IPS-11a (cell line): ENCODE measurements at regions not wholly inside any gene's neighbourhood (a gene's known extent, or its start where the extent isn't known, plus 50 kb on each side); places are given as distances from the start of the nearest gene placed in this dataset.
"Not testable (repeated sequence)": the region's sequence is repeated elsewhere in the genome, so short reads cannot be mapped to it uniquely, and the experiment has no call there.

ENCODE experiments used
- H3K4me3 ChIP-seq: one replicate; pipeline ENCODE4 v1.5.1; 2013; ENCODE audit warnings: low read depth, low read length, control low read depth

- H3K4me3 ChIP-seq, result not testable (repeated sequence)
These were observed 1034.2 kb downstream of the PRIM2 start for GRCh38 chr6:58351619-58352018.

GRCh38 chr6:58358452-58358851, 1041.0 kb downstream of the PRIM2 start:
- not testable (repeated sequence) for H3K4me3 ChIP-seq

GRCh38 chr6:58365856-58366255, 1048.4 kb downstream of the PRIM2 start:
- H3K4me3 ChIP-seq, result not testable (repeated sequence)

- not testable (repeated sequence) for H3K4me3 ChIP-seq
These were observed 1089.2 kb downstream of the PRIM2 start for GRCh38 chr6:58406659-58407058.

GRCh38 chr6:58419321-58419720, 1101.9 kb downstream of the PRIM2 start:
- H3K4me3 ChIP-seq, result no peak overlapping the region
